ENCODE measurements at regions not wholly inside any gene's neighbourhood (a gene's known extent, or its start where the extent isn't known, plus 50 kb on each side); places are given as distances from the start of the nearest gene placed in this dataset.

DNA sequence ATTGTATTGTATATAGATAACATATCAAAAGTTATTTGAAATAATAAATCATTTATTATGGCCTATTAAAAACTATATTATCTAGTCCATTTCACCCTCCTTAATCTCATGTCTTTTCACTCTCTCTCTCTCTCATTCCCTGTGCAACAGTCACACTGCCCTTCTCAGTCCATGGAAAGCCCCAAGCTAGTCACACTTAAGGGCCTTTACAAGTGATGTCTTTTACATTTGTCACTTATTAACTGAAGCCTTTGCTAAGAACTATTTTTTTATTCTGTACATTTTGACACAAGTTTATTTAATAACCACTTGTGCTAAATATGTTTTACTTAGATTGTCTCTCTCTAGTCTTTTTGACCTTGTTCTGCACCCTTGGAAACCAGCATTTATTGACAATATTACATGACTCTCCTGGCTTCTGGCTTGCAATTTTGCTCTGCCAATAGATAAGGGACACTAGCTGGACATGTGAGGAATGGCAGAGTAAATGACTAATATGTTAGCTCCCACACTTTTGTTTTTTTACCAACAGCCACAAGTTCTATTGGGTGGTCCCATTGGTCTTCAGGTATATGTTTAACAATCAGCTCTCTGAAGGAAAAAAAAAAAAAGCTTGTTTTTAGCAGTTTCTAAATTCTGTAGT, 706.8 kb upstream of the POT1 start:
- Mint-ChIP-seq H3K27me3 (ENCODE audit: low read depth in 3 of 3) (no peaks in the 10 kb centered on the region), H3K36me3 (no peaks in the 10 kb centered on the region), H3K4me1 (no peaks in the 10 kb centered on the region), H3K9me3 (peaks cover 0 to 9% (median 0%) of the 10 kb centered on the region in 7 donors), H3K4me3 (no peak overlapping the region), H3K27ac (no peak overlapping the region)
- H3K4me3 ChIP-seq (replicated peaks in 1 of 3; ENCODE audit: low read depth in 2 of 3, low read length in 3 of 3), result no peak overlapping the region
- no peak for DNase-seq
- no peaks in the 10 kb centered on the region for H3K27me3 ChIP-seq (ENCODE audit: control insufficient read depth in 2 of 2, insufficient read depth in 2 of 2, low read length in 2 of 2)
- H3K79me2 ChIP-seq (ENCODE audit: insufficient read depth, low read length), result no peaks in the 10 kb centered on the region
- no peak overlapping the region for H2AFZ ChIP-seq (ENCODE audit: insufficient read depth, low read depth, low read length, poor library complexity, severe bottlenecking)
- no peaks in the 10 kb centered on the region for H3K36me3 ChIP-seq (replicated peaks in 1 of 2; ENCODE audit: control insufficient read depth in 1 of 2, insufficient read depth in 2 of 2, low read length in 2 of 2)
- H3K9me3 ChIP-seq (replicated peaks in 1 of 2; ENCODE audit: control insufficient read depth in 1 of 2, insufficient read depth in 1 of 2, low read length in 2 of 2), result peaks cover 0 to 3% of the 10 kb centered on the region in 2 donors
- no peak overlapping the region for H3K9ac ChIP-seq (ENCODE audit: insufficient read depth, low read length, poor library complexity, severe bottlenecking)
- TF ChIP-seq, protein P1, sequence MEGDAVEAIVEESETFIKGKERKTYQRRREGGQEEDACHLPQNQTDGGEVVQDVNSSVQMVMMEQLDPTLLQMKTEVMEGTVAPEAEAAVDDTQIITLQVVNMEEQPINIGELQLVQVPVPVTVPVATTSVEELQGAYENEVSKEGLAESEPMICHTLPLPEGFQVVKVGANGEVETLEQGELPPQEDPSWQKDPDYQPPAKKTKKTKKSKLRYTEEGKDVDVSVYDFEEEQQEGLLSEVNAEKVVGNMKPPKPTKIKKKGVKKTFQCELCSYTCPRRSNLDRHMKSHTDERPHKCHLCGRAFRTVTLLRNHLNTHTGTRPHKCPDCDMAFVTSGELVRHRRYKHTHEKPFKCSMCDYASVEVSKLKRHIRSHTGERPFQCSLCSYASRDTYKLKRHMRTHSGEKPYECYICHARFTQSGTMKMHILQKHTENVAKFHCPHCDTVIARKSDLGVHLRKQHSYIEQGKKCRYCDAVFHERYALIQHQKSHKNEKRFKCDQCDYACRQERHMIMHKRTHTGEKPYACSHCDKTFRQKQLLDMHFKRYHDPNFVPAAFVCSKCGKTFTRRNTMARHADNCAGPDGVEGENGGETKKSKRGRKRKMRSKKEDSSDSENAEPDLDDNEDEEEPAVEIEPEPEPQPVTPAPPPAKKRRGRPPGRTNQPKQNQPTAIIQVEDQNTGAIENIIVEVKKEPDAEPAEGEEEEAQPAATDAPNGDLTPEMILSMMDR (IDR thresholded peaks at IDR 0.05), result no peak
- no peaks in the 10 kb centered on the region for H3K4me1 ChIP-seq (ENCODE audit: control insufficient read depth in 1 of 2, insufficient read depth in 2 of 2, low read length in 2 of 2)
- intact Hi-C loops (cut with micrococcal nuclease), result no loop called here
- no peak overlapping the region for H3K4me2 ChIP-seq (replicated peaks; ENCODE audit: extremely low read depth, low read length, poor library complexity, severe bottlenecking)
- H4K20me1 ChIP-seq (ENCODE audit: insufficient read depth, low read length), result no peaks in the 10 kb centered on the region
- no peak overlapping the region for H3K27ac ChIP-seq (ENCODE audit: low read depth in 1 of 2, low read length in 2 of 2)

GRCh38 chr7:125618516-125618915, 688.9 kb upstream of the POT1 start:
- no peaks in the 10 kb centered on the region for H3K4me1 ChIP-seq (ENCODE audit: control insufficient read depth in 1 of 2, insufficient read depth in 2 of 2, low read length in 2 of 2)
- H3K9me3 ChIP-seq (replicated peaks in 1 of 2; ENCODE audit: control insufficient read depth in 1 of 2, insufficient read depth in 1 of 2, low read length in 2 of 2), result peaks cover 10 to 14% of the 10 kb centered on the region in 2 donors
- H3K4me3 Mint-ChIP-seq, result no peak overlapping the region
- H3K27ac Mint-ChIP-seq, result no peak overlapping the region
- 75% methylated on average over 1 of the region's 2 CpGs for WGBS (ENCODE audit: insufficient coverage)
- DNase-seq, result no peak
- H3K4me2 ChIP-seq (replicated peaks; ENCODE audit: extremely low read depth, low read length, poor library complexity, severe bottlenecking), result no peak overlapping the region
- no peaks in the 10 kb centered on the region for H3K27me3 ChIP-seq (ENCODE audit: control insufficient read depth in 2 of 2, insufficient read depth in 2 of 2, low read length in 2 of 2)
- peaks cover 0 to 1% (median 0%) of the 10 kb centered on the region in 3 donors for H3K27me3 Mint-ChIP-seq (ENCODE audit: low read depth in 3 of 3)
- peaks cover 7 to 15% (median 9%) of the 10 kb centered on the region in 7 donors for H3K9me3 Mint-ChIP-seq
- no peaks in the 10 kb centered on the region for H4K20me1 ChIP-seq (ENCODE audit: insufficient read depth, low read length)
- no peak overlapping the region for H3K9ac ChIP-seq (ENCODE audit: insufficient read depth, low read length, poor library complexity, severe bottlenecking)
- H3K36me3 ChIP-seq (replicated peaks in 1 of 2; ENCODE audit: control insufficient read depth in 1 of 2, insufficient read depth in 2 of 2, low read length in 2 of 2), result no peaks in the 10 kb centered on the region
- no peak overlapping the region for H2AFZ ChIP-seq (ENCODE audit: insufficient read depth, low read depth, low read length, poor library complexity, severe bottlenecking)
- no peak overlapping the region for H3K27ac ChIP-seq (ENCODE audit: low read depth in 1 of 2, low read length in 2 of 2)
- H3K36me3 Mint-ChIP-seq, result no peaks in the 10 kb centered on the region
- TF ChIP-seq, protein P1 (IDR thresholded peaks at IDR 0.05), result no peak
- no peaks in the 10 kb centered on the region for H3K79me2 ChIP-seq (ENCODE audit: insufficient read depth, low read length)
- H3K4me1 Mint-ChIP-seq, result no peaks in the 10 kb centered on the region
- intact Hi-C loops (cut with micrococcal nuclease), result no loop called here
- H3K4me3 ChIP-seq (replicated peaks in 1 of 3; ENCODE audit: low read depth in 2 of 3, low read length in 3 of 3), result no peak overlapping the region

Data from CD14-positive monocyte (primary cell).